Stimulated activated CD4-positive, alpha-beta T cell treated with anti-CD3 and anti-CD28 coated beads, Interleukin-2, amount 100 ng/mL, for 4 hours (primary cell): ENCODE measurements at regions not wholly inside any gene's neighbourhood (a gene's known extent, or its start where the extent isn't known, plus 50 kb on each side); places are given as distances from the start of the nearest gene placed in this dataset.
"Not testable (repeated sequence)": the region's sequence is repeated elsewhere in the genome, so short reads cannot be mapped to it uniquely, and the experiment has no call there.

Source experiments
- DNase-seq: peaks from one replicate; pipeline ENCODE4 v3.0.0-alpha.2; 2020; ENCODE audit warnings: low read depth

- no peak for DNase-seq
Measured at GRCh38 chr7:156547884-156548561, 92.6 kb upstream of the RNF32 start.

- no peak for DNase-seq
Measured at GRCh38 chr7:156545979-156546378, 94.6 kb upstream of the RNF32 start.

GRCh38 chr7:156544919-156545715 lies 95.5 kb upstream of the RNF32 start:
- no peak for DNase-seq

GRCh38 chr7:156543699-156544598 lies 96.6 kb upstream of the RNF32 start:
- DNase-seq: no peak

DNA sequence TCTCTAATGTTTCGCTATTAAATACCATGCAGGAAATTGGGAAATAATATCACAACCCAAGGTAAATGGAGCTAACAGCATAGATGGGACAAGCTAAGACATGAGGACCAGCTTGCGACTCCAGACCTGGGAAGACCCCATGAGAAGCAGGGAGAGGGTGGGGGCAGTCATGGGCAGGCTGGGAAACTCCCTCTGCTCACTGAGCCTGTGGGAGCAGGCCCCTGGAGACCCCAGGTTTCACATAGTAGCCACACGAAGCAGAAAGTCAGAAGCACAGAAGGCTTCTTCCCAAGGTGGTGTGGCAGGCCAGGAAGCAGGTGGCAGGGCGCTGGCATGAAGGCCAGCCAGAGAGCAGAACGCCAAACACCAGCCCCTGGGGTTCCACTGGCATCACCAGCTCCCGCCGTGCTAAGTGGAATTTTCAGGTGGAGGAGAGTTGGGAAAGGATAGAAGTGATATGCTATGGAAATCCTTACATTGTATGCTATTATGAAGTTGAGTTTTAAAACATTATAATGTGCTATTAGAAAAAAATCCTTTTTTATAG lies 99.9 kb upstream of the RNF32 start:
- no peak for DNase-seq

DNA sequence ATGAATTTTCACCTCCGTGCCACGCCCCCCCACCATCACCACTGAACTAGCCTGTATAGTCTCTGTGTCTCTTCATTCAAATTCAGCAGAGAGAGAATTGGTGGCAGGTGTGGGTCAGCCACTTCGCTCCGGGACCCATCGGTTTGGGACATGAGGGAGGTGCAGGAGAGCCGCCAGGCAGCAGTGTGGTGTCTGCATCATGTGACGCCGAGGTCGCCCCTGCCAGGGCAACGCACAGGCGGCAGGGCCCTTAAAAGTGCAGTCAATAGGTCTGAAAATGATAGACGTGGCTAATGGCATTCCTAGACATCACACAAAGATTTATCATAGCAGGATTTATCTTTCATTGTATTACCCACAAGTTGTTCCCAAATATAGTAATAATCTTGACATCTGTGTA lies 100.6 kb upstream of the RNF32 start:
- DNase-seq: no peak

DNA sequence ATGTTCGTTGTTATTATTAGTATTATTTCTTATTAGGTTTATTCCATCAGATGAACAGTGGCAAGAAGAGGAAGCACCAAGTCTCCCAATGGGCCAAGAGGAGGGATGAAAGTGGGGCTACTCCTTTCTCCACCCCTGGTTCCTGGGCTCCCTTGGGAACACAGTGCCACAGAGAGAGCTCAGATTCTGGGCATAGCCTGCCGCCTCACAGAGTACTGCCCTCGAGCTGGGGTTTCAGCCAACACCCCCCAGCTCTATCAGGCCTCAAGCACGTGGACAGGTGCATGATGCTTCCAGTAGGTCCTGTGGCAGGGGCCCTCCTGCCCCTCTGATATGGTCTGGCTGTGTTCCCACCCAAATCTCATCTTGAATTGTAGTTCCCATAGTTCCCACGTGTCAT lies 103.6 kb upstream of the RNF32 start:
- DNase-seq: no peak

DNA sequence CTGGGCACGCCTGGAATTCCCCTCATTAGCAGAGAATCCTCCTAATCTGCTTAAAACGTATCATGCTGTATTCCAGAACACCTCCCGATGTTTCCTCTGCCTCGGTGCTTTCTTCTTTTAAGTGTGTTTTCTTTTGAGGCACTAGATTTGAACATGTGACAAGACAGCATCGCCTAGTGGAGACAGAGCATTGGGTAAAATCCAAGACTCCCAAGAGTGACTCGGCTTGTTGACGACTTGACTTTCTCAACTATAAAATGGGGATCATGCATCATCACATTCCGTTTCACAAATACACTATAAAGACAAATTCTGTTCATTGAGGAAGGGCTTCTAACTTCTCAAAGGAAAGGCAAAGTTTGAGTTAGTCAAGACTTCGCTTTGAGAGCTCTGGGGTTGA lies 105.6 kb upstream of the RNF32 start:
- no peak for DNase-seq

DNA sequence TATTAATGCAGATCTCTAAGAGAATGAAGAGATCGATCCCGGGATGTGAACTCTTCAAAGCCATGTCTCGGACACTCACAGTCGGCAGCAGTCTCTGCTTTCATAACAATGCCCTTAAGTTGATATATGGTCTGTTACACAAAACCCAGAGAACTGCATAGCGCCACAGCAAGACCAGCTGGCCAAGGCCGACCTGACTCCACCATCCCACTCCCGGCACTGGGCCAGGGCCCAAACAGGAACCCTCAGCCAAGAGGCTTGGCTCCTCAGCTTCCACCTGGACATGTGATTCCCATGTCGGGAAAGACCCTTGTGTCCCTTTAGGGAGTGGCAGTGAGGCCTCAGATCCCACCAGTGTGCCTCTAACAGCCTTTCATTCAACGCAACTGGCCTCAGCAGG lies 106.6 kb upstream of the RNF32 start:
- no peak for DNase-seq

GRCh38 chr7:156533420-156533819 lies 107.2 kb upstream of the RNF32 start:
- no peak for DNase-seq

- no peak for DNase-seq
Measured at GRCh38 chr7:156532016-156532602, 108.5 kb upstream of the RNF32 start.

GRCh38 chr7:156529956-156530355 lies 110.6 kb upstream of the RNF32 start:
- DNase-seq: no peak

GRCh38 chr7:156527458-156527890 lies 113.1 kb upstream of the RNF32 start:
- no peak for DNase-seq

- DNase-seq: no peak
Measured at GRCh38 chr7:156524818-156525597, 115.6 kb upstream of the RNF32 start.

DNA sequence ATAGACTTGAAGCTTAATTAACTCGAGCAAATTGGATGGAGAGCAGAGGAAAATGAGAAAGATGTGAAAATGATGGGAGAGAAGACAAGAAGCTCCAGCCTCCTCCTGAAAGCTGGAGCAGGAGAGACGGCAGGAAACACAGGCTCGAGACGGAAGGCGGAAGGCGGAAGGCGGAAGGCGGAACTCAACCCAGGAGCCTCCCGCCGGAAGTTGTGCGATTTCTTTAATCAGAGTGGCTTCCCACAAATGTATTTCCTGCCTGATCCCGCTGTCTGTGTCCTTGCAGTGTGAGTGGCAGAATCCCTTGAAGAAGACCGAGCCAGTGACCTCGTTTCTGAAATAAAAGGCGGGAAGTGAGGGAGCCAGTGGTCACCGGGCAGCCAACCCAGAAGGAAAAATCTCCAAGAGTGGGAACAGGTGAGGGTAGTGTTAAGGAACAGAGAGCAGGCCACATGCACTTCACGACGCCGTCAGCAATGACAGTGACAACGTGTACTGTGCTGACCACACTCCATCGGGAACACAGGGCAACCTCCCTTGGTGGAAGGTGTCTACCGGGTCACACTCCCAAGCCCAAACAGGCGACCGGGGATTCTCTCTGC lies 117.0 kb upstream of the RNF32 start:
- DNase-seq: no peak

GRCh38 chr7:156522801-156523200 lies 117.8 kb upstream of the RNF32 start:
- no peak for DNase-seq

- no peak for DNase-seq
Measured at GRCh38 chr7:156519070-156519469, 121.5 kb upstream of the RNF32 start.

DNA sequence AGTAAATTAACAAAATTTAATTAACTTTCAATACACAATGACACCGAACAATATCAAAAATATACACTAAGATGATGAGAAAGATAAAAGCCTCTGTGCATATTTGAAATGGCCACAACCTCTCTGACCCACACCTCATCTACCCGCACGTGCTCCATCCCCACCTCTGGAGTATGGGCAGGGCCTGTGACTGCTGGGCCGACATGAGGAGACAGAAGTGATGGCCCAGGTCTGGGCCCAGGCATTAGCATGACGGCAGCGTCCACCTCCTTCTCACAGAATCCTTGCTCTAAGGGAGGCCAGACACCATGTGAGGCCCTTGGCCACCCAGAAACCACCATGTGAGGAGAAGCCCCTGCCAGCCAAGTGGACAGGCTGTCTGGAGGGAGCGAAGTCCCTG lies 122.1 kb upstream of the RNF32 start:
- DNase-seq: no peak

DNA sequence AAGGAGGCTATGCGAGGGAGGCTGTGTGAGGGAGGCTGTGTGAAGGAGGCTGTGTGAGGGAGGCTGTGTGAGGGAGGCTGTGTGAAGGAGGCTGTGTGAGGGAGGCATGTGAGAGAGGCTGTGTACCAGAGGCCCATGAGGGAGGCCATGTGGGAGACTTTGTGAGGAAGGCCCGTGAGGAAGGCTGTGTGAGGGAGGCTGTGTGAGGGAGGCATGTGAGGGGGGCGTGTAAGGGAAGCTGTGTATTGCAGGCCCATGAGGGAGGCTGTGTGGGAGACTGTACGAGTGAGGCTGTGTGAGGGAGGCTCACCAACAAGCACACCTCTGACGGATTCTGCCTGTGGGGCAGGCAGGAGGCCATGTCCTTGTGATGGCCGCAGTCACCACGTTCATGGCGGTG lies 122.7 kb upstream of the RNF32 start:
- not testable (repeated sequence) for DNase-seq

DNA sequence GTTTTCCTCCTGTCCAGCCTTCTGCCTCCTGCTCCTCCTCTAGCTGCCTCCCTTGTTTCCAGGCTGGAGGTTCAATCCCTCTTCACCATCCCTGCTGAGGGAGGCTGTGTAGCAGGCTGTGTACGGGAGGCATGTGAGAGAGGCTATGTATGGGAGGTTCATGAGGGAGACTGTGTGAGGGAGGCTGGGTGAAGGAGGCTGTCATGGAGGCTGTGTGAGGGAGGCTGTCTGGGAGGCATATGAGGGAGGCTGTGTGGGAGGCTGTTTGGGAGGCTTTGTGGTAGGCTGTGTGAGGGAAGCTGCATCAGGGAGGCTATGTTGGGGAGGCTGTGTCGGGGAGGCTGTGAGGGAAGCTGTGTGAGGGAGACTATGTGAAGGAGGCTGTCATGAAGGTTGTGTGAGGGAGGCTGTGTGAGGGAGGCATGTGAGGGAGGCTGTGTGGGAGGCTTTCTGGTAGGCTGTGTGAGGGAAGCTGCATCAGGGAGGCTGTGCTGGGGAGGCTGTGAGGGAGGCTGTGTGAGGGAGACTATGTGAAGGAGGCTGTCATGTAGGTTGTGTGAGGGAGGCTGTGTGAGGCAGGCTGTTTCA lies 123.7 kb upstream of the RNF32 start:
- DNase-seq: no peak
